A549 (cell line): ENCODE measurements at regions not wholly inside any gene's neighbourhood (a gene's known extent, or its start where the extent isn't known, plus 50 kb on each side); places are given as distances from the start of the nearest gene placed in this dataset.
"Not testable (repeated sequence)": the region's sequence is repeated elsewhere in the genome, so short reads cannot be mapped to it uniquely, and the experiment has no call there.

ENCODE experiments used
- CEBPB ChIP-seq, 2 experiments: fragments of >200 bp in 1 of 2; sonication (Bioruptor Twin) in 1 of 2; formaldehyde crosslinking in 1 of 2; IDR thresholded peaks; 2 replicates each; pipeline ENCODE4 v1.6.1; 2012 to 2016
- EHMT2 ChIP-seq: fragments of 200-600 bp; sonication (generic); IDR thresholded peaks from 2 replicates; pipeline ENCODE4 v1.6.1; 2016; ENCODE audit warnings: antibody characterized with exemption, low read depth, mild to moderate bottlenecking, moderate library complexity
- ELK1 ChIP-seq: fragments of 150-350 bp; IDR thresholded peaks from 2 replicates; pipeline ENCODE4 v1.6.1; 2014; ENCODE audit warnings: low read depth, mild to moderate bottlenecking, low read length
- JUNB ChIP-seq: fragments of >200 bp; sonication (Bioruptor Twin); formaldehyde crosslinking; IDR thresholded peaks from 2 replicates; pipeline ENCODE4 v1.6.1; 2016
- KDM5A ChIP-seq: fragments of 200-600 bp; sonication (generic); IDR thresholded peaks from 2 replicates; pipeline ENCODE4 v1.6.1; 2016; ENCODE audit warnings: antibody characterized with exemption, mild to moderate bottlenecking
- POLR2A ChIP-seq: IDR thresholded peaks from 2 replicates; pipeline ENCODE4 v1.6.1; 2012; ENCODE audit warnings: mild to moderate bottlenecking, low read length
- RAD21 ChIP-seq, 2 experiments: fragments of >200 bp in 1 of 2; sonication (Bioruptor Twin) in 1 of 2; formaldehyde crosslinking in 1 of 2; IDR thresholded peaks in 1 of 2; conservative IDR thresholded peaks in 1 of 2; 2 replicates in 1 of 2; 3 replicates in 1 of 2; pipeline ENCODE4 v1.6.1; 2012 to 2018; ENCODE audit warnings: inconsistent platforms in 1 of 2
- RCOR1 ChIP-seq: fragments of 150-350 bp; IDR thresholded peaks from 2 replicates; pipeline ENCODE4 v1.6.1; 2014; ENCODE audit warnings: antibody characterized with exemption, low read length, low read depth
- SMC3 ChIP-seq: fragments of >200 bp; sonication (Bioruptor Twin); formaldehyde crosslinking; IDR thresholded peaks from 3 replicates; pipeline ENCODE4 v1.6.1; 2018; ENCODE audit warnings: inconsistent platforms
- TF ChIP-seq, protein P1 (sequence below): fragments of >200 bp; sonication (Bioruptor Twin); formaldehyde crosslinking; IDR thresholded peaks from 3 replicates; pipeline ENCODE4 v1.5.1; 2016
- TF ChIP-seq, protein P2 (sequence below): fragments of 200-600 bp; sonication (generic); IDR thresholded peaks from 2 replicates; pipeline ENCODE4 v1.6.1; 2016; ENCODE audit warnings: antibody characterized with exemption, mild to moderate bottlenecking, moderate library complexity

GRCh38 chr14:51598924-51599600 is 52.6 kb upstream of the FRMD6 start:
- TF ChIP-seq, protein P1, sequence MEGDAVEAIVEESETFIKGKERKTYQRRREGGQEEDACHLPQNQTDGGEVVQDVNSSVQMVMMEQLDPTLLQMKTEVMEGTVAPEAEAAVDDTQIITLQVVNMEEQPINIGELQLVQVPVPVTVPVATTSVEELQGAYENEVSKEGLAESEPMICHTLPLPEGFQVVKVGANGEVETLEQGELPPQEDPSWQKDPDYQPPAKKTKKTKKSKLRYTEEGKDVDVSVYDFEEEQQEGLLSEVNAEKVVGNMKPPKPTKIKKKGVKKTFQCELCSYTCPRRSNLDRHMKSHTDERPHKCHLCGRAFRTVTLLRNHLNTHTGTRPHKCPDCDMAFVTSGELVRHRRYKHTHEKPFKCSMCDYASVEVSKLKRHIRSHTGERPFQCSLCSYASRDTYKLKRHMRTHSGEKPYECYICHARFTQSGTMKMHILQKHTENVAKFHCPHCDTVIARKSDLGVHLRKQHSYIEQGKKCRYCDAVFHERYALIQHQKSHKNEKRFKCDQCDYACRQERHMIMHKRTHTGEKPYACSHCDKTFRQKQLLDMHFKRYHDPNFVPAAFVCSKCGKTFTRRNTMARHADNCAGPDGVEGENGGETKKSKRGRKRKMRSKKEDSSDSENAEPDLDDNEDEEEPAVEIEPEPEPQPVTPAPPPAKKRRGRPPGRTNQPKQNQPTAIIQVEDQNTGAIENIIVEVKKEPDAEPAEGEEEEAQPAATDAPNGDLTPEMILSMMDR, result not testable (repeated sequence)
- TF ChIP-seq CEBPB (IDR thresholded peaks at IDR 0.05); EHMT2; POLR2A; ELK1; RCOR1; KDM5A; SMC3; RAD21 (conservative IDR thresholded peaks at IDR 0.05 in 1 of 2, IDR thresholded peaks at IDR 0.05 in 1 of 2); JUNB: not testable (repeated sequence)
- TF ChIP-seq, protein P2, sequence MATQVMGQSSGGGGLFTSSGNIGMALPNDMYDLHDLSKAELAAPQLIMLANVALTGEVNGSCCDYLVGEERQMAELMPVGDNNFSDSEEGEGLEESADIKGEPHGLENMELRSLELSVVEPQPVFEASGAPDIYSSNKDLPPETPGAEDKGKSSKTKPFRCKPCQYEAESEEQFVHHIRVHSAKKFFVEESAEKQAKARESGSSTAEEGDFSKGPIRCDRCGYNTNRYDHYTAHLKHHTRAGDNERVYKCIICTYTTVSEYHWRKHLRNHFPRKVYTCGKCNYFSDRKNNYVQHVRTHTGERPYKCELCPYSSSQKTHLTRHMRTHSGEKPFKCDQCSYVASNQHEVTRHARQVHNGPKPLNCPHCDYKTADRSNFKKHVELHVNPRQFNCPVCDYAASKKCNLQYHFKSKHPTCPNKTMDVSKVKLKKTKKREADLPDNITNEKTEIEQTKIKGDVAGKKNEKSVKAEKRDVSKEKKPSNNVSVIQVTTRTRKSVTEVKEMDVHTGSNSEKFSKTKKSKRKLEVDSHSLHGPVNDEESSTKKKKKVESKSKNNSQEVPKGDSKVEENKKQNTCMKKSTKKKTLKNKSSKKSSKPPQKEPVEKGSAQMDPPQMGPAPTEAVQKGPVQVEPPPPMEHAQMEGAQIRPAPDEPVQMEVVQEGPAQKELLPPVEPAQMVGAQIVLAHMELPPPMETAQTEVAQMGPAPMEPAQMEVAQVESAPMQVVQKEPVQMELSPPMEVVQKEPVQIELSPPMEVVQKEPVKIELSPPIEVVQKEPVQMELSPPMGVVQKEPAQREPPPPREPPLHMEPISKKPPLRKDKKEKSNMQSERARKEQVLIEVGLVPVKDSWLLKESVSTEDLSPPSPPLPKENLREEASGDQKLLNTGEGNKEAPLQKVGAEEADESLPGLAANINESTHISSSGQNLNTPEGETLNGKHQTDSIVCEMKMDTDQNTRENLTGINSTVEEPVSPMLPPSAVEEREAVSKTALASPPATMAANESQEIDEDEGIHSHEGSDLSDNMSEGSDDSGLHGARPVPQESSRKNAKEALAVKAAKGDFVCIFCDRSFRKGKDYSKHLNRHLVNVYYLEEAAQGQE, result not testable (repeated sequence)
